ENCODE measurements at regions not wholly inside any gene's neighbourhood (a gene's known extent, or its start where the extent isn't known, plus 50 kb on each side); places are given as distances from the start of the nearest gene placed in this dataset.

GRCh38 chr4:132097041-132097440, 1052.1 kb upstream of the PCDH10 start:
- TF ChIP-seq CTCF (IDR thresholded peaks at IDR 0.05) (no peak), POLR2A (IDR thresholded peaks at IDR 0.05) (no peak)

Data from right lobe of liver (tissue), 4 donors.